Calu3 (cell line): ENCODE measurements at regions not wholly inside any gene's neighbourhood (a gene's known extent, or its start where the extent isn't known, plus 50 kb on each side); places are given as distances from the start of the nearest gene placed in this dataset.

Experiments used
- BruUV-seq: library from RNA; stranded (reverse); fragments of 400-500 nt; replicated peaks from 2 replicates; lab custom pipeline; 2021; lab: Mats Ljungman, UMichigan
- CTCF ChIA-PET: fragments of 300-600 bp; sonication (Branson Sonifier 250); formaldehyde crosslinking; loops from one replicate; lab custom pipeline; 2022; ENCODE audit warnings: antibody characterized with exemption; lab: Charles Lee
- DNase-seq: peaks from one replicate; pipeline ENCODE4 v3.0.0; 2022
- H3K27ac Mint-ChIP-seq: one replicate; pipeline ENCODE4 v1.8.0; 2022; ENCODE audit warnings: mixed read lengths; ENCODE audit not compliant: unreplicated experiment
- H3K27me3 Mint-ChIP-seq: one replicate; pipeline ENCODE4 v1.8.0; 2022; ENCODE audit warnings: mixed read lengths; ENCODE audit not compliant: unreplicated experiment
- H3K36me3 Mint-ChIP-seq: one replicate; pipeline ENCODE4 v1.8.0; 2022; ENCODE audit warnings: mild to moderate bottlenecking, moderate library complexity, mixed read lengths; ENCODE audit not compliant: insufficient read depth, unreplicated experiment
- H3K4me1 Mint-ChIP-seq: one replicate; pipeline ENCODE4 v1.8.0; 2022; ENCODE audit warnings: mild to moderate bottlenecking, low read depth, mixed read lengths; ENCODE audit not compliant: unreplicated experiment
- H3K4me3 Mint-ChIP-seq: one replicate; pipeline ENCODE4 v1.8.0; 2022; ENCODE audit warnings: mild to moderate bottlenecking, low read depth, moderate library complexity, mixed read lengths; ENCODE audit not compliant: unreplicated experiment
- H3K9me3 Mint-ChIP-seq: one replicate; pipeline ENCODE4 v1.8.0; 2022; ENCODE audit warnings: low read depth, mixed read lengths; ENCODE audit not compliant: unreplicated experiment
- CTCF ChIP-seq: fragments of 200-600 bp; IDR thresholded peaks from one replicate; pipeline ENCODE4 v1.8.0; 2022; ENCODE audit warnings: antibody characterized with exemption; ENCODE audit not compliant: unreplicated experiment
- intact Hi-C: fragments of 100-400 bp; cut with micrococcal nuclease; formaldehyde crosslinking; loops from one replicate; pipeline ENCODE4 v1.10.0; 2022; ENCODE audit not compliant: unreplicated experiment

GRCh38 chr13:65551208-65551607 lies 1678.9 kb downstream of the PCDH9 start:
- no peaks in the 10 kb centered on the region for H3K36me3 Mint-ChIP-seq
- H3K4me3 Mint-ChIP-seq = no peak overlapping the region
- H3K27me3 Mint-ChIP-seq = no peaks in the 10 kb centered on the region
- H3K9me3 Mint-ChIP-seq = peaks cover 5% of the 10 kb centered on the region
- TF ChIP-seq CTCF = no peak
- intact Hi-C loops = no loop called here
- no peak for DNase-seq
- CTCF ChIA-PET = no interaction called here
- H3K27ac Mint-ChIP-seq = no peak overlapping the region
- BruUV-seq = no TSS peak
- no peaks in the 10 kb centered on the region for H3K4me1 Mint-ChIP-seq

GRCh38 chr13:65540175-65540574 lies 1690.0 kb downstream of the PCDH9 start:
- no peak overlapping the region for H3K27ac Mint-ChIP-seq
- intact Hi-C loops = no loop called here
- no peaks in the 10 kb centered on the region for H3K4me1 Mint-ChIP-seq
- CTCF ChIA-PET = no interaction called here
- H3K4me3 Mint-ChIP-seq = no peak overlapping the region
- no peaks in the 10 kb centered on the region for H3K36me3 Mint-ChIP-seq
- no peaks in the 10 kb centered on the region for H3K9me3 Mint-ChIP-seq
- no peak for DNase-seq
- TF ChIP-seq CTCF = no peak
- no TSS peak for BruUV-seq
- no peaks in the 10 kb centered on the region for H3K27me3 Mint-ChIP-seq

GRCh38 chr13:65535370-65535769 lies 1694.8 kb downstream of the PCDH9 start:
- no peak overlapping the region for H3K4me3 Mint-ChIP-seq
- no peaks in the 10 kb centered on the region for H3K36me3 Mint-ChIP-seq
- DNase-seq = no peak
- no TSS peak for BruUV-seq
- H3K27ac Mint-ChIP-seq = no peak overlapping the region
- H3K9me3 Mint-ChIP-seq = peaks cover 3% of the 10 kb centered on the region
- no peaks in the 10 kb centered on the region for H3K4me1 Mint-ChIP-seq
- no peaks in the 10 kb centered on the region for H3K27me3 Mint-ChIP-seq
- TF ChIP-seq CTCF = no peak
- intact Hi-C loops = no loop called here
- CTCF ChIA-PET = no interaction called here

- CTCF ChIA-PET = interaction anchor here (0.7 kb wide), 1 partner anchor 282 kb away, joined by 6 read pairs; no protein-coding TSS in a partner anchor
- no peak for TF ChIP-seq CTCF
- no peaks in the 10 kb centered on the region for H3K4me1 Mint-ChIP-seq
- intact Hi-C loops = no loop called here
- no peak overlapping the region for H3K27ac Mint-ChIP-seq
- H3K36me3 Mint-ChIP-seq = no peaks in the 10 kb centered on the region
- no TSS peak for BruUV-seq
- DNase-seq = no peak
- no peaks in the 10 kb centered on the region for H3K27me3 Mint-ChIP-seq
- peaks cover 8% of the 10 kb centered on the region for H3K9me3 Mint-ChIP-seq
- H3K4me3 Mint-ChIP-seq = no peak overlapping the region
Observed at GRCh38 chr13:65532231-65532630, 1697.9 kb downstream of the PCDH9 start.
